ENCODE measurements at regions not wholly inside any gene's neighbourhood (a gene's known extent, or its start where the extent isn't known, plus 50 kb on each side); places are given as distances from the start of the nearest gene placed in this dataset.

- TF ChIP-seq SIN3A (IDR thresholded peaks at IDR 0.05; ENCODE audit: borderline replicate concordance, insufficient read depth, low read length) (no peak), REST (IDR thresholded peaks at IDR 0.05; ENCODE audit: insufficient read depth in 1 of 2, low read depth in 2 of 2, low read length in 2 of 2) (no peak), POLR2AphosphoS5 (IDR thresholded peaks at IDR 0.05; ENCODE audit: low read depth, low read length) (no peak), TAF1 (IDR thresholded peaks at IDR 0.05; ENCODE audit: borderline replicate concordance, insufficient read depth, low read length) (no peak), FOXP2 (optimal IDR thresholded peaks at IDR 0.05; ENCODE audit: borderline replicate concordance, extremely low read depth, extremely low read length, insufficient read depth) (no peak)
These were observed 985.4 kb downstream of the TBC1D32 start for GRCh38 chr6:120348926-120349325.

Data from PFSK-1 (cell line).